OCI-LY7 (cell line): ENCODE measurements at regions not wholly inside any gene's neighbourhood (a gene's known extent, or its start where the extent isn't known, plus 50 kb on each side); places are given as distances from the start of the nearest gene placed in this dataset. TPM values are rescaled to one million over a fixed set of nuclear protein-coding genes. Genes with fewer than 3 reads are reported as not detected.

Source experiments
- BruUV-seq: library from RNA; stranded (reverse); fragments of 400-500 nt; replicated peaks from 2 replicates; lab custom pipeline; 2021; lab: Mats Ljungman, UMichigan
- CTCF ChIA-PET: fragments of 300-600 bp; sonication (Branson Sonifier 250); formaldehyde crosslinking; loops from one replicate; lab custom pipeline; 2022; ENCODE audit warnings: antibody characterized with exemption; ENCODE audit not compliant: unreplicated experiment; lab: Charles Lee
- POLR2A ChIA-PET: fragments of 300-600 bp; sonication (Branson Sonifier 250); formaldehyde crosslinking; loops from one replicate; lab custom pipeline; 2022; ENCODE audit warnings: antibody characterized with exemption; lab: Charles Lee
- DNase-seq: peaks from one replicate; pipeline ENCODE4 v3.0.0-alpha.2; 2015; ENCODE audit warnings: low spot score
- H2AFZ ChIP-seq: fragments of 200-600 bp; sonication (generic), shearing (Covaris generic); 2 replicates; pipeline ENCODE4 v1.6.1; 2014; ENCODE audit warnings: mild to moderate bottlenecking, antibody characterized with exemption, low read length, moderate library complexity
- H3K27ac ChIP-seq: fragments of 200-600 bp; sonication (generic); 2 replicates; pipeline ENCODE4 v1.5.1; 2014; ENCODE audit warnings: mixed run types, low read depth, mild to moderate bottlenecking, moderate library complexity, low read length, inconsistent platforms; ENCODE audit not compliant: poor library complexity, severe bottlenecking
- H3K36me3 ChIP-seq: fragments of 200-600 bp; sonication (generic); 2 replicates; pipeline ENCODE4 v1.6.1; 2014; ENCODE audit warnings: mild to moderate bottlenecking, antibody characterized with exemption, low read length, moderate library complexity, mixed read lengths; ENCODE audit not compliant: insufficient read depth
- H3K4me1 ChIP-seq: fragments of 200-600 bp; sonication (generic); 2 replicates; pipeline ENCODE4 v1.5.1; 2014; ENCODE audit warnings: mild to moderate bottlenecking, low read length; ENCODE audit not compliant: insufficient read depth, poor library complexity, severe bottlenecking
- H3K4me2 ChIP-seq: fragments of 200-600 bp; sonication (generic); 2 replicates; pipeline ENCODE4 v1.6.1; 2014; ENCODE audit warnings: mild to moderate bottlenecking, low read length
- H3K4me3 ChIP-seq: fragments of 200-600 bp; sonication (generic); 2 replicates; pipeline ENCODE4 v1.5.1; 2014; ENCODE audit warnings: mild to moderate bottlenecking, low read depth, low read length; ENCODE audit not compliant: poor library complexity, severe bottlenecking
- H3K79me2 ChIP-seq: fragments of 200-600 bp; sonication (generic); 2 replicates; pipeline ENCODE4 v1.6.1; 2016; ENCODE audit warnings: low read depth, mild to moderate bottlenecking, low read length, moderate library complexity, mixed read lengths; ENCODE audit not compliant: insufficient read depth
- H3K9me2 ChIP-seq: fragments of 200-600 bp; sonication (generic); 2 replicates; pipeline ENCODE4 v1.6.1; 2016; ENCODE audit warnings: mild to moderate bottlenecking, low read length, mixed read lengths; ENCODE audit not compliant: insufficient read depth
- H3K9me3 ChIP-seq: fragments of 200-600 bp; sonication (generic); 2 replicates; pipeline ENCODE4 v1.6.1; 2014; ENCODE audit warnings: mild to moderate bottlenecking, mixed run types, low read length, mixed read lengths
- H4K20me1 ChIP-seq: fragments of 200-600 bp; sonication (generic); 2 replicates; pipeline ENCODE4 v1.6.1; 2014; ENCODE audit warnings: mild to moderate bottlenecking, antibody characterized with exemption, low read length, moderate library complexity, mixed read lengths; ENCODE audit not compliant: insufficient read depth
- EZH2phosphoT487 ChIP-seq: fragments of 200-600 bp; sonication (generic); IDR thresholded peaks from 2 replicates; pipeline ENCODE4 v1.6.1; 2018; ENCODE audit warnings: low read depth, borderline replicate concordance, mild to moderate bottlenecking, mixed run types, antibody characterized with exemption, low read length, moderate library complexity, mixed read lengths
- intact Hi-C: fragments of 100-400 bp; cut with micrococcal nuclease; formaldehyde crosslinking; loops from one replicate; pipeline ENCODE4 v1.10.0; 2022; ENCODE audit not compliant: unreplicated experiment
- small RNA-seq: library from RNA; depleted of rRNA; stranded (forward); fragments of <200 nt; gene quantifications from one replicate; pipeline ENCODE3, GENCODE V24; 2014
- TF ChIP-seq, protein P1 (sequence below): fragments of 200-600 bp; sonication (generic); conservative IDR thresholded peaks from 2 replicates; pipeline ENCODE4 v1.5.1; 2014; ENCODE audit warnings: mild to moderate bottlenecking, antibody characterized with exemption, low read length, moderate library complexity, mixed read lengths

DNA sequence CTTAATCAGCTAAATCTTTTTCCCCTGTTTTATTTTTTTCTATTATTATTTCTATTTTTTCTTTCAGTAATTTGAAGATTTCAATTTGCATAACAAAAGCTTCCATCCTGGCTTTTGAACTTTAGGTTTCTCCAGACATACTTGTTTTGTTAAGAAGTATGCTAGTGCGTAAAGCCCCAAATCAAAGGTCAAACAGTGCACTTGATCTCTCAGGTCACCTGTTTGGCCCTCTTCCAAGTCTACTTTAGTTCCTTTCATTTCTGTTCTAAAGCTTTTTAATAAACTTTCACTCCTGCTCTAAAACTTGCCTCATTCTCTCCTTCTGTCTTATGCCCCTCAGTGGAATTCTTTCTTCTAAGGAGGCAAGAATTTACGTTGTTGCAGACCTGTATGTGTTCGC, 54.6 kb upstream of the ATXN7L3B start:
- ChIA-PET POLR2A (interaction anchor here (0.7 to 1.8 kb wide), 2 partner anchors 9 to 148 kb away, joined by 3 to 8 read pairs; no protein-coding TSS in a partner anchor), CTCF (no interaction called here)
- Histone ChIP-seq H3K27ac (no peak overlapping the region), H4K20me1 (no peaks in the 10 kb centered on the region), H3K9me3 (no peaks in the 10 kb centered on the region), H3K9me2 (no peaks in the 10 kb centered on the region), H3K4me1 (no peaks in the 10 kb centered on the region), H3K4me2 (no peak overlapping the region), H3K4me3 (no peak overlapping the region), H2AFZ (no peak overlapping the region), H3K36me3 (no peaks in the 10 kb centered on the region), H3K79me2 (no peaks in the 10 kb centered on the region)
- no TSS peak for BruUV-seq
- intact Hi-C loops: no loop called here
- TF ChIP-seq EZH2phosphoT487: no peak
- TF ChIP-seq, protein P1, sequence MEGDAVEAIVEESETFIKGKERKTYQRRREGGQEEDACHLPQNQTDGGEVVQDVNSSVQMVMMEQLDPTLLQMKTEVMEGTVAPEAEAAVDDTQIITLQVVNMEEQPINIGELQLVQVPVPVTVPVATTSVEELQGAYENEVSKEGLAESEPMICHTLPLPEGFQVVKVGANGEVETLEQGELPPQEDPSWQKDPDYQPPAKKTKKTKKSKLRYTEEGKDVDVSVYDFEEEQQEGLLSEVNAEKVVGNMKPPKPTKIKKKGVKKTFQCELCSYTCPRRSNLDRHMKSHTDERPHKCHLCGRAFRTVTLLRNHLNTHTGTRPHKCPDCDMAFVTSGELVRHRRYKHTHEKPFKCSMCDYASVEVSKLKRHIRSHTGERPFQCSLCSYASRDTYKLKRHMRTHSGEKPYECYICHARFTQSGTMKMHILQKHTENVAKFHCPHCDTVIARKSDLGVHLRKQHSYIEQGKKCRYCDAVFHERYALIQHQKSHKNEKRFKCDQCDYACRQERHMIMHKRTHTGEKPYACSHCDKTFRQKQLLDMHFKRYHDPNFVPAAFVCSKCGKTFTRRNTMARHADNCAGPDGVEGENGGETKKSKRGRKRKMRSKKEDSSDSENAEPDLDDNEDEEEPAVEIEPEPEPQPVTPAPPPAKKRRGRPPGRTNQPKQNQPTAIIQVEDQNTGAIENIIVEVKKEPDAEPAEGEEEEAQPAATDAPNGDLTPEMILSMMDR: no peak
- no peak for DNase-seq

Small RNAs in the stretch of these regions (small RNA-seq; reads per million reads assigned to genes)
- gene AC090502.2 (not detected), gene RF00096 (0.42 reads per million), gene RNU6-1012P (not detected)
